ENCODE measurements at regions not wholly inside any gene's neighbourhood (a gene's known extent, or its start where the extent isn't known, plus 50 kb on each side); places are given as distances from the start of the nearest gene placed in this dataset.
A peak's percentile ranks its signal among the peaks of the same experiment; 100 is the strongest.

GRCh38 chr4:53899586-53900270 lies 164.7 kb downstream of the CHIC2 start:
- CTCF ChIA-PET = interaction anchor here (0.9 to 1.5 kb wide), 5 partner anchors 9 to 402 kb away, joined by 3 to 5 read pairs (median 3); no protein-coding TSS in a partner anchor
- TF ChIP-seq CTCF (IDR thresholded peaks at IDR 0.05; ENCODE audit: insufficient read depth, low read depth, low read length) = no peak
- no peaks in the 10 kb centered on the region for H3K27me3 ChIP-seq (ENCODE audit: control insufficient read depth, insufficient read depth, low read length)
- POLR2A ChIA-PET = no interaction called here
- no peaks in the 10 kb centered on the region for H3K36me3 ChIP-seq (ENCODE audit: control insufficient read depth, insufficient read depth, low read length)
- H3K4me3 ChIP-seq (ENCODE audit: low read depth, low read length) = no peak overlapping the region
- peak; percentile 64 for DNase-seq (ENCODE audit: low read depth)

- CTCF ChIA-PET = interaction anchor here (0.6 to 1.0 kb wide), 2 partner anchors 9 to 296 kb away, joined by 3 read pairs; no protein-coding TSS in a partner anchor
- POLR2A ChIA-PET = no interaction called here
- H3K27me3 ChIP-seq (ENCODE audit: control insufficient read depth, insufficient read depth, low read length) = no peaks in the 10 kb centered on the region
- TF ChIP-seq CTCF (IDR thresholded peaks at IDR 0.05; ENCODE audit: insufficient read depth, low read depth, low read length) = no peak
- no peak for DNase-seq (ENCODE audit: low read depth)
- H3K4me3 ChIP-seq (ENCODE audit: low read depth, low read length) = no peak overlapping the region
- no peaks in the 10 kb centered on the region for H3K36me3 ChIP-seq (ENCODE audit: control insufficient read depth, insufficient read depth, low read length)
Measured at GRCh38 chr4:53895137-53895536, 169.3 kb downstream of the CHIC2 start.

GRCh38 chr4:53890461-53890860 lies 173.9 kb downstream of the CHIC2 start:
- DNase-seq (ENCODE audit: low read depth) = no peak

GRCh38 chr4:53889326-53890055 lies 174.9 kb downstream of the CHIC2 start:
- no peaks in the 10 kb centered on the region for H3K27me3 ChIP-seq (ENCODE audit: control insufficient read depth, insufficient read depth, low read length)
- ChIA-PET POLR2A (no interaction called here), CTCF (no interaction called here)
- H3K36me3 ChIP-seq (ENCODE audit: control insufficient read depth, insufficient read depth, low read length) = no peaks in the 10 kb centered on the region
- no peak for DNase-seq (ENCODE audit: low read depth)
- no peak overlapping the region for H3K4me3 ChIP-seq (ENCODE audit: low read depth, low read length)
- no peak for TF ChIP-seq CTCF (IDR thresholded peaks at IDR 0.05; ENCODE audit: insufficient read depth, low read depth, low read length)

More at GRCh38 chr4:53890461-53890860, 173.9 kb downstream of the CHIC2 start:
- H3K27me3 ChIP-seq (ENCODE audit: control insufficient read depth, insufficient read depth, low read length) = no peaks in the 10 kb centered on the region
- POLR2A ChIA-PET = no interaction called here
- no peak for TF ChIP-seq CTCF (IDR thresholded peaks at IDR 0.05; ENCODE audit: insufficient read depth, low read depth, low read length)
- CTCF ChIA-PET = interaction anchor here (1.2 kb wide), 1 partner anchor 184 kb away, joined by 3 read pairs; no protein-coding TSS in a partner anchor
- no peak overlapping the region for H3K4me3 ChIP-seq (ENCODE audit: low read depth, low read length)
- no peaks in the 10 kb centered on the region for H3K36me3 ChIP-seq (ENCODE audit: control insufficient read depth, insufficient read depth, low read length)

- DNase-seq (ENCODE audit: low read depth) = no peak
- CTCF ChIA-PET = no interaction called here
- Histone ChIP-seq H3K4me3 (ENCODE audit: low read depth, low read length) (no peak overlapping the region), H3K36me3 (ENCODE audit: control insufficient read depth, insufficient read depth, low read length) (no peaks in the 10 kb centered on the region), H3K27me3 (ENCODE audit: control insufficient read depth, insufficient read depth, low read length) (no peaks in the 10 kb centered on the region)
- TF ChIP-seq CTCF (IDR thresholded peaks at IDR 0.05; ENCODE audit: insufficient read depth, low read depth, low read length) = no peak
- POLR2A ChIA-PET = no interaction called here
Measured at GRCh38 chr4:53886090-53886489, 178.3 kb downstream of the CHIC2 start.
